Activated naive CD4-positive, alpha-beta T cell treated with anti-CD3 and anti-CD28 coated beads for 36 hours (primary cell): ENCODE measurements at regions not wholly inside any gene's neighbourhood (a gene's known extent, or its start where the extent isn't known, plus 50 kb on each side); places are given as distances from the start of the nearest gene placed in this dataset.
"Not testable (repeated sequence)": the region's sequence is repeated elsewhere in the genome, so short reads cannot be mapped to it uniquely, and the experiment has no call there.

Experiments used
- CTCF ChIA-PET: fragments of 350-600 bp; sonication (Branson Sonifier 250); formaldehyde crosslinking; loops from one replicate; lab custom pipeline; 2021; ENCODE audit warnings: antibody characterized with exemption; lab: Charles Lee
- DNase-seq: peaks from one replicate; pipeline ENCODE4 v3.0.0-alpha.2; 2020
- H3K27ac Mint-ChIP-seq: one replicate; pipeline ENCODE4 v1.8.0; 2021; ENCODE audit warnings: mild to moderate bottlenecking, mixed read lengths
- H3K27me3 Mint-ChIP-seq: one replicate; pipeline ENCODE4 v1.8.0; 2021; ENCODE audit warnings: low read depth, mixed read lengths
- H3K36me3 Mint-ChIP-seq: one replicate; pipeline ENCODE4 v1.8.0; 2021; ENCODE audit warnings: low read depth, mixed read lengths
- H3K4me1 Mint-ChIP-seq: one replicate; pipeline ENCODE4 v1.8.0; 2021; ENCODE audit warnings: low read depth, mixed read lengths
- H3K4me3 Mint-ChIP-seq: one replicate; pipeline ENCODE4 v1.8.0; 2021; ENCODE audit warnings: mild to moderate bottlenecking, moderate library complexity, mixed read lengths
- H3K9me3 Mint-ChIP-seq: one replicate; pipeline ENCODE4 v1.8.0; 2021; ENCODE audit warnings: mixed read lengths
- intact Hi-C: fragments of 100-400 bp; cut with micrococcal nuclease; formaldehyde crosslinking; loops from one replicate; pipeline ENCODE4 v1.15.1; 2023

- H3K9me3 Mint-ChIP-seq, H3K27ac Mint-ChIP-seq, H3K4me3 Mint-ChIP-seq, H3K27me3 Mint-ChIP-seq, H3K4me1 Mint-ChIP-seq, H3K36me3 Mint-ChIP-seq, CTCF ChIA-PET, DNase-seq, intact Hi-C loops: not testable (repeated sequence)
Observed at GRCh38 chr14:42973171-42973570, 1366.5 kb downstream of the LRFN5 start.

GRCh38 chr14:42965512-42965911 is 1358.8 kb downstream of the LRFN5 start:
- intact Hi-C loops = no loop called here
- Mint-ChIP-seq H3K27ac (no peak overlapping the region), H3K9me3 (peaks cover 5% of the 10 kb centered on the region), H3K4me1 (no peaks in the 10 kb centered on the region), H3K27me3 (no peaks in the 10 kb centered on the region), H3K36me3 (no peaks in the 10 kb centered on the region), H3K4me3 (no peak overlapping the region)
- CTCF ChIA-PET = no interaction called here
- no peak for DNase-seq

DNA sequence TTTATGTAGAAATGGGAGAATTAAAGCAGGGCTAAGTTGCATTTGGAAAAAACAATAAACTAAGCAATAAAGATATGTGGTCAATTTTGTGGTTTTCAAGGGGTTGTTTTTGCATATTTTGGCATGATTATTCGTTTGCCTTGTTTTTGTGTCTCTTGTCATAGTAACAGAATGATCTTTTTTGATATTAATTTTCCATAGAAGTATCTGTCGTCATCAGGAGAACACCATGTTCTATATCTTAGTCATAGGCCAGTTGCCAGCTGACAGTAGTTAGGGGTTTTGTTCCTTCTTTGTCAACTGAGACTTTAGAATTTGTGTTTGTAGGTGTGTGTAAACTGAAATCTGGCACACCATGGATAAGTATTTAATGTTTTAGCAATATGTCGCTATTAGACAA is 1354.8 kb downstream of the LRFN5 start:
- no peaks in the 10 kb centered on the region for H3K27me3 Mint-ChIP-seq
- H3K4me1 Mint-ChIP-seq = no peaks in the 10 kb centered on the region
- no peak overlapping the region for H3K4me3 Mint-ChIP-seq
- CTCF ChIA-PET = no interaction called here
- DNase-seq = no peak
- H3K36me3 Mint-ChIP-seq = no peaks in the 10 kb centered on the region
- intact Hi-C loops = no loop called here
- no peak overlapping the region for H3K27ac Mint-ChIP-seq
- H3K9me3 Mint-ChIP-seq = peaks cover 8% of the 10 kb centered on the region

DNA sequence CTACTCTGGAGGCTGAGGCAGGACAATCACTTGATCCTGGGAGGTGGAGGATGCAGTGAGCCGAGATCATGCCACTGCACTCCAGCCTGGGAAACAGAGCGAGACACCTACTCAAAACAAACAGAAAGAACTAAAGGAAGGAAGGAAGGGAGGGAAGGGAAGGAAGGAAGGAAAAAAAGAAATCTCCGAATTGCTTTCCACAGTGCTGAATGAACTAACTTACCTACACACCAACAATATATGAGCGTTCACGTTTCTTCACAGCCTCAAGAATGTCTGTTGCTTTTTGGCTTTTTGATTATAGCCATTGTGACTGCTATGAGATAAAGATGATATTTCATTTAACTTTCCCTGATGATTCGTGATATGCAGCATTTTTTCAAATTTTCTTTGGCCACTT is 1343.7 kb downstream of the LRFN5 start:
- no peak for DNase-seq
- H3K4me1 Mint-ChIP-seq = no peaks in the 10 kb centered on the region
- H3K27ac Mint-ChIP-seq = no peak overlapping the region
- no peaks in the 10 kb centered on the region for H3K27me3 Mint-ChIP-seq
- H3K4me3 Mint-ChIP-seq = no peak overlapping the region
- peaks cover 4% of the 10 kb centered on the region for H3K9me3 Mint-ChIP-seq
- CTCF ChIA-PET = no interaction called here
- no peaks in the 10 kb centered on the region for H3K36me3 Mint-ChIP-seq
- intact Hi-C loops = no loop called here

DNA sequence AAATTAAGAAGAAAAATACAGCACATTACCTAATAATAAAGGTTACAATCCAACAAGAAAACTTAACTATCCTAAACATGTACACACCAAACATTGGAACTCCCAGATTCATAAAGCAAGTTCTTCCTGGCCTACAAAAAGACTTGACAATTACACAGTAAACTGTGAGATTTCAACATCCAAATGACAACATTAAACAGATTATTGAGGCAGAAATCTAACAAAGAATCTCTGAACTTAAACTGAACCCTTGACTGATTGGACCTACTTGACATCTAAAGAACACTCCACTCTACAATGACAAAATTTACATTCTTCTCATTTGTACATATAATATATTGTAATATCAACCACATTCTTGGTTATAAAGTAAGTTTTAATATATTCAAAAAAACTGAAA is 1341.3 kb downstream of the LRFN5 start:
- H3K4me1 Mint-ChIP-seq = no peaks in the 10 kb centered on the region
- no peaks in the 10 kb centered on the region for H3K36me3 Mint-ChIP-seq
- no peak overlapping the region for H3K27ac Mint-ChIP-seq
- intact Hi-C loops = no loop called here
- H3K4me3 Mint-ChIP-seq = no peak overlapping the region
- DNase-seq = no peak
- CTCF ChIA-PET = no interaction called here
- H3K9me3 Mint-ChIP-seq = peaks cover 4% of the 10 kb centered on the region
- no peaks in the 10 kb centered on the region for H3K27me3 Mint-ChIP-seq

- intact Hi-C loops = no loop called here
- CTCF ChIA-PET = no interaction called here
- H3K27me3 Mint-ChIP-seq = no peaks in the 10 kb centered on the region
Observed at GRCh38 chr14:42944284-42944683, 1337.6 kb downstream of the LRFN5 start.

DNA sequence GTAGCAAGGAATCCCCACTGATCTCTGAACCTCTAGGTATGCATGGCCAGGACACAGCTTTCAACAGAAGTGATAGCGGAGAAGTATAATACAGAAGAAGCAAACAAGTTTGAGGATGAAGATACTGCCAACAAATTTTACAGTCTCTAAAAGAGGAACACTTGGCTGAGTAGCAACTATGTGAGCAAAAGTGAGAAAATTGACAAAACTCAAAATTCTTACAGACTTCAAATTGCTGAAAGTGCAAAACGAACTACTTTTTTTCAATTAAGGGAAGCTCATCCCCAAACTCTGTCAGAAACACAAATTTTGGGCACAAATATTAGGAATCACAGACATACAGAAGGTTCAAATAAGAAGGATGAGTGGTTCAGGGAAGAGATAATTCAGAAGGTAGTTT is 1324.6 kb downstream of the LRFN5 start:
- Mint-ChIP-seq H3K9me3 (peaks cover 5% of the 10 kb centered on the region), H3K4me1 (no peaks in the 10 kb centered on the region), H3K4me3 (no peak overlapping the region), H3K27me3 (no peaks in the 10 kb centered on the region), H3K36me3 (no peaks in the 10 kb centered on the region), H3K27ac (no peak overlapping the region)
- intact Hi-C loops = no loop called here
- CTCF ChIA-PET = no interaction called here
- DNase-seq = no peak

More at GRCh38 chr14:42944284-42944683, 1337.6 kb downstream of the LRFN5 start:
- no peaks in the 10 kb centered on the region for H3K9me3 Mint-ChIP-seq
- no peaks in the 10 kb centered on the region for H3K4me1 Mint-ChIP-seq
- H3K4me3 Mint-ChIP-seq = no peak overlapping the region
- H3K36me3 Mint-ChIP-seq = no peaks in the 10 kb centered on the region
- H3K27ac Mint-ChIP-seq = no peak overlapping the region
- no peak for DNase-seq

GRCh38 chr14:42929806-42930480 is 1323.3 kb downstream of the LRFN5 start:
- no peaks in the 10 kb centered on the region for H3K4me1 Mint-ChIP-seq
- peaks cover 8% of the 10 kb centered on the region for H3K9me3 Mint-ChIP-seq
- no peaks in the 10 kb centered on the region for H3K36me3 Mint-ChIP-seq
- CTCF ChIA-PET = interaction anchor here (0.7 kb wide), 1 partner anchor 256 kb away, joined by 3 read pairs; no protein-coding TSS in a partner anchor
- H3K4me3 Mint-ChIP-seq = no peak overlapping the region
- no peaks in the 10 kb centered on the region for H3K27me3 Mint-ChIP-seq
- no peak overlapping the region for H3K27ac Mint-ChIP-seq
- no peak for DNase-seq
- intact Hi-C loops = no loop called here

DNA sequence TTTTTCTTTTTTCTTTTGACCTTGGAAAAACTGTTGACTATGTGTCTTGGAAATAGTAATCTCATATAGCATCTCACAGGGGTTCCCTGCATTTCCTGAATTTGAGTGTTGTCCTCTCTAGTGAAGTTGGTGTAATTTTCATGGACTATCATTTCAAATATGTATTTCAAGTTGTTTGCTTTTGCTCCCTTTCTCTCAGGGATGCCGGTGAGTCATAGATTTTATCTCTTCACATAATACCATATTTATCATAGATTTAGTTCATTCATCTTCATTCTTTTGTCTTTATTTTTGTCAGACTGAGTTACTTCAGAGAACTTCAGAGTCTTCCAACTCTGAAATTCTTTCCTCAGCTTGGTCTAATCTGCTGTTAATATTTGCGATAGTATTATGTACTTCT is 1320.6 kb downstream of the LRFN5 start:
- Mint-ChIP-seq H3K9me3 (peaks cover 19% of the 10 kb centered on the region), H3K4me1 (no peaks in the 10 kb centered on the region), H3K27ac (no peak overlapping the region), H3K4me3 (no peak overlapping the region), H3K36me3 (no peaks in the 10 kb centered on the region), H3K27me3 (no peaks in the 10 kb centered on the region)
- CTCF ChIA-PET = no interaction called here
- intact Hi-C loops = no loop called here
- no peak for DNase-seq

DNA sequence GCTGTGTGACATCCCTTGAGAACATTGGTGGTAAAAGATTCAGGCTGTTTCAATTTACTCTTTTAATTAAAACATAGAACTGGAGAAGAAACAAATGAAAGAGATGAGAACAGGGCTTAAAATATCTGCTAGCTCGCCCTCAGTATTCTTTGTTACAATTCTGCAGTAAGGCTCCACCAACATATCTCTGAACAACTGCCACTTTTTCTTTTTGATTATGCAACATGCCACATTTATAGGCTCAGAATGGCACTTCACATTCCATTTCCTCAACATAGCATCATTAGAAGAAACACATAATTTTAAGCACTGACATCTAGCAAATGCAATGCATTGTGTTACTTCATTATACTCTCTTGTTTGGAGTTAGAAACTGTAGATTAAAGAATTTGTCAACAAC is 1315.2 kb downstream of the LRFN5 start:
- no peaks in the 10 kb centered on the region for H3K4me1 Mint-ChIP-seq
- no peak for DNase-seq

GRCh38 chr14:42918615-42919014 is 1311.9 kb downstream of the LRFN5 start:
- Mint-ChIP-seq H3K27ac (no peak overlapping the region), H3K36me3 (no peaks in the 10 kb centered on the region), H3K27me3 (no peaks in the 10 kb centered on the region), H3K4me3 (no peak overlapping the region), H3K4me1 (no peaks in the 10 kb centered on the region), H3K9me3 (peaks cover 21% of the 10 kb centered on the region)
- DNase-seq = no peak
- intact Hi-C loops = no loop called here
- CTCF ChIA-PET = no interaction called here

More for the DNA sequence above, 1315.2 kb downstream of the LRFN5 start:
- Mint-ChIP-seq H3K27me3 (no peaks in the 10 kb centered on the region), H3K9me3 (peaks cover 19% of the 10 kb centered on the region), H3K27ac (no peak overlapping the region), H3K4me3 (no peak overlapping the region), H3K36me3 (no peaks in the 10 kb centered on the region)
- intact Hi-C loops = no loop called here
- CTCF ChIA-PET = no interaction called here

GRCh38 chr14:42911642-42912041 is 1305.0 kb downstream of the LRFN5 start:
- CTCF ChIA-PET = no interaction called here
- Mint-ChIP-seq H3K4me3 (no peak overlapping the region), H3K27ac (no peak overlapping the region), H3K27me3 (no peaks in the 10 kb centered on the region), H3K4me1 (no peaks in the 10 kb centered on the region), H3K9me3 (peaks cover 15% of the 10 kb centered on the region), H3K36me3 (no peaks in the 10 kb centered on the region)
- no peak for DNase-seq
- intact Hi-C loops = no loop called here

DNA sequence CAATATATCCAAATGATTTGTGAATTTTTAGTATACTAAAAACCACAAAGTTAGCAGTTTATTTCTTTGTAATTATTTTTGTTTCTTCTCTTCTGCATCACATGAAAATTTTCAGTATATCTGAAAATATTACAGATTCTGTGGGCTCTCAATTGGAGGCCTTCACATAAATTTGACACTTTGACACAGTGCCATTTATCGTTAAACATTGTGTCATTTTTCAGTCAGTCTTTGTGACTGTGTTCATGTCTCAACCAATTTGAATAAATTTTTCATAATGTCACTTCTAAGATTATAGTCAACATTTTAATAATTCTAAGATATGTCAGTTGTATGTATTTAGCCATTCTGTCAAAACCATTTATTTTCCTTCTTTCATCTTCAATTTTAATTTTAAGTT is 1303.0 kb downstream of the LRFN5 start:
- H3K36me3 Mint-ChIP-seq = no peaks in the 10 kb centered on the region
- H3K27ac Mint-ChIP-seq = no peak overlapping the region
- DNase-seq = no peak
- CTCF ChIA-PET = no interaction called here
- no peak overlapping the region for H3K4me3 Mint-ChIP-seq
- H3K4me1 Mint-ChIP-seq = no peaks in the 10 kb centered on the region
- intact Hi-C loops = no loop called here
- peaks cover 5% of the 10 kb centered on the region for H3K9me3 Mint-ChIP-seq
- no peaks in the 10 kb centered on the region for H3K27me3 Mint-ChIP-seq
